Esophagus squamous epithelium (tissue), 5 donors: ENCODE measurements at regions not wholly inside any gene's neighbourhood (a gene's known extent, or its start where the extent isn't known, plus 50 kb on each side); places are given as distances from the start of the nearest gene placed in this dataset.

Source experiments
- DNase-seq: peaks from one replicate; lab custom pipeline; 2025; lab: John Stamatoyannopoulos, UW
- H3K27ac ChIP-seq, 4 donors: fragments of 200-600 bp; sonication (generic); one replicate each; pipeline ENCODE4 v1.5.1; 2016 to 2019; ENCODE audit warnings: mild to moderate bottlenecking in 1 of 4
- H3K27me3 ChIP-seq, 4 donors: fragments of 200-600 bp; sonication (generic); 1 replicate in 3 of 4; 2 replicates in 1 of 4; pipeline versions ENCODE4 v1.5.1 to v1.6.0; 2017 to 2021; ENCODE audit warnings: antibody characterized with exemption in 1 of 4
- H3K36me3 ChIP-seq, 3 donors: fragments of 200-600 bp; sonication (generic); one replicate each; pipeline ENCODE4 v1.5.1; 2016 to 2019
- H3K4me1 ChIP-seq, 3 donors: fragments of 200-600 bp; sonication (generic); one replicate each; pipeline ENCODE4 v1.5.1; 2017 to 2019
- H3K4me3 ChIP-seq, 4 donors: fragments of 200-600 bp; sonication (generic); 1 replicate in 3 of 4; 2 replicates in 1 of 4; pipeline ENCODE4 v1.5.1; 2016 to 2019; ENCODE audit warnings: mild to moderate bottlenecking in 2 of 4, moderate library complexity in 1 of 4
- H3K9me3 ChIP-seq, 3 donors: fragments of 200-600 bp; sonication (generic); one replicate each; pipeline ENCODE4 v1.5.1; 2016 to 2019
- CTCF ChIP-seq, 6 experiments: fragments of 450-650 bp in 4 of 6; fragments of 200-600 bp in 2 of 6; sonication (generic) in 2 of 6; IDR thresholded peaks; one replicate each; pipeline ENCODE4 v1.5.1; 2016 to 2019; ENCODE audit warnings: antibody characterized with exemption in 6 of 6, mild to moderate bottlenecking in 4 of 6, moderate library complexity in 4 of 6
- POLR2A ChIP-seq, 4 donors: fragments of 450-650 bp; IDR thresholded peaks; one replicate each; pipeline ENCODE4 v1.6.1; 2017; ENCODE audit warnings: antibody characterized with exemption in 4 of 4, mild to moderate bottlenecking in 4 of 4, moderate library complexity in 3 of 4
- WGBS, 2 donors: methylation state at CpG; one replicate each; pipeline ENCODE4 v1.1.5; 2018; 5-methylcytosine and 5-hydroxymethylcytosine counted together
- intact Hi-C: fragments of 100-400 bp; cut with DNase I; formaldehyde crosslinking; loops from one replicate; pipeline ENCODE4 v1.15.0; 2022
- donor health status: DM: yes; HTN: yes; CAD: no.

- DNase-seq = no peak
- Histone ChIP-seq H3K36me3 (no peaks in the 10 kb centered on the region), H3K4me3 (no peak overlapping the region), H3K27ac (no peak overlapping the region), H3K27me3 (no peaks in the 10 kb centered on the region), H3K9me3 (no peaks in the 10 kb centered on the region), H3K4me1 (no peaks in the 10 kb centered on the region)
- TF ChIP-seq CTCF (IDR thresholded peaks at IDR 0.05) (no peak), POLR2A (IDR thresholded peaks at IDR 0.05) (no peak)
- WGBS, 2 donors = 50 to 79% methylated on average over 7 to 8 of the region's 10 CpGs
- intact Hi-C loops = no loop called here
Measured at GRCh38 chr18:76113101-76113500, 381.9 kb downstream of the ZNF516 start.

GRCh38 chr18:76102626-76103025, 392.4 kb downstream of the ZNF516 start:
- no peaks in the 10 kb centered on the region for H3K27me3 ChIP-seq
- intact Hi-C loops = no loop called here
- H3K36me3 ChIP-seq = no peaks in the 10 kb centered on the region
- no peak for TF ChIP-seq POLR2A (IDR thresholded peaks at IDR 0.05)
- TF ChIP-seq CTCF (IDR thresholded peaks at IDR 0.05) = no peak
- WGBS, 2 donors = 49 to 52% methylated on average over 5 of the region's 5 CpGs
- no peaks in the 10 kb centered on the region for H3K9me3 ChIP-seq
- no peak overlapping the region for H3K27ac ChIP-seq
- no peak for DNase-seq
- no peak overlapping the region for H3K4me3 ChIP-seq
- H3K4me1 ChIP-seq = no peaks in the 10 kb centered on the region

- no peak for DNase-seq
- Histone ChIP-seq H3K9me3 (no peaks in the 10 kb centered on the region), H3K4me3 (no peak overlapping the region), H3K27me3 (no peaks in the 10 kb centered on the region), H3K4me1 (no peaks in the 10 kb centered on the region), H3K27ac (no peak overlapping the region), H3K36me3 (no peaks in the 10 kb centered on the region)
- WGBS, 2 donors = 27 to 52% methylated on average over 3 of the region's 3 CpGs
- intact Hi-C loops = no loop called here
- TF ChIP-seq POLR2A (IDR thresholded peaks at IDR 0.05) (no peak), CTCF (IDR thresholded peaks at IDR 0.05) (no peak)
Measured at GRCh38 chr18:76102156-76102555, 392.9 kb downstream of the ZNF516 start.

GRCh38 chr18:76099931-76100457, 395.0 kb downstream of the ZNF516 start:
- Histone ChIP-seq H3K4me1 (no peaks in the 10 kb centered on the region), H3K4me3 (no peak overlapping the region), H3K27me3 (no peaks in the 10 kb centered on the region), H3K36me3 (no peaks in the 10 kb centered on the region), H3K27ac (no peak overlapping the region), H3K9me3 (no peaks in the 10 kb centered on the region)
- intact Hi-C loops = no loop called here
- no peak for DNase-seq
- no peak for TF ChIP-seq CTCF (IDR thresholded peaks at IDR 0.05)
- 78 to 84% methylated on average over 9 of the region's 14 CpGs for WGBS, 2 donors

- DNase-seq = no peak
- H3K4me3 ChIP-seq = no peak overlapping the region
- 53 to 58% methylated on average over 10 of the region's 10 CpGs for WGBS, 2 donors
- H3K4me1 ChIP-seq = no peaks in the 10 kb centered on the region
- peaks cover 0 to 4% (median 0%) of the 10 kb centered on the region in 3 donors for H3K9me3 ChIP-seq
- TF ChIP-seq POLR2A (IDR thresholded peaks at IDR 0.05) (no peak), CTCF (IDR thresholded peaks at IDR 0.05) (no peak)
- intact Hi-C loops = no loop called here
- no peak overlapping the region for H3K27ac ChIP-seq
- no peaks in the 10 kb centered on the region for H3K36me3 ChIP-seq
- no peaks in the 10 kb centered on the region for H3K27me3 ChIP-seq
Measured at GRCh38 chr18:76098674-76099411, 396.2 kb downstream of the ZNF516 start.
